HCT116 (cell line): ENCODE measurements at regions not wholly inside any gene's neighbourhood (a gene's known extent, or its start where the extent isn't known, plus 50 kb on each side); places are given as distances from the start of the nearest gene placed in this dataset.

ENCODE experiments used
- ATAC-seq: fragments of 200-7000 bp; cut with Tn5 transposase; 2 replicates; pipeline ENCODE4 v1.9.1; 2020; ENCODE audit warnings: mild to moderate bottlenecking, moderate library complexity
- BruUV-seq: library from RNA; stranded (reverse); fragments of 400-500 nt; replicated peaks from 2 replicates; lab custom pipeline; 2021; lab: Mats Ljungman, UMichigan
- CTCF ChIA-PET: fragments of 300-600 bp; sonication (Branson Sonifier 250); formaldehyde crosslinking; loops from one replicate; lab custom pipeline; 2021; ENCODE audit warnings: antibody characterized with exemption; lab: Charles Lee
- POLR2A ChIA-PET: fragments of 300-600, 350-600 bp; sonication (Branson Sonifier 250); formaldehyde crosslinking; loops from one replicate; lab custom pipeline; 2021; ENCODE audit warnings: antibody characterized with exemption; lab: Charles Lee
- RAD21 ChIA-PET, 2 experiments: fragments of 300-600 bp; sonication (Branson Sonifier 250); formaldehyde crosslinking; loops; one replicate each; lab custom pipeline; 2023; ENCODE audit warnings: low total read pairs in 2 of 2; ENCODE audit not compliant: uncharacterized antibody in 2 of 2, unreplicated experiment in 2 of 2, low non-redundant PET in 1 of 2; lab: Charles Lee
- DNase-seq: peaks from one replicate; pipeline ENCODE4 v3.0.0-alpha.2; 2010; ENCODE audit warnings: low read depth, low spot score
- H2AFZ ChIP-seq: fragments of 200-600 bp; shearing (Covaris generic), sonication (generic); 2 replicates; pipeline ENCODE4 v1.6.1; 2017; ENCODE audit warnings: low read depth, mixed run types, mixed read lengths, antibody characterized with exemption, low read length; ENCODE audit not compliant: poor library complexity, severe bottlenecking
- H3K27ac ChIP-seq: 2 replicates; pipeline ENCODE4 v1.5.1; 2012; ENCODE audit warnings: low read depth, low read length
- H3K27me3 ChIP-seq: fragments of 200-600 bp; sonication (generic); 2 replicates; pipeline ENCODE4 v1.6.1; 2016; ENCODE audit warnings: mixed run types, low read length, mixed read lengths; ENCODE audit not compliant: insufficient read depth
- H3K36me3 ChIP-seq, 2 experiments: fragments of 200-500 bp in 1 of 2; fragments of 200-600 bp in 1 of 2; sonication (Bioruptor generic) in 1 of 2; sonication (generic) in 1 of 2; 2 replicates each; pipeline versions ENCODE4 v1.5.1 to v1.6.1; 2014 to 2016; ENCODE audit warnings: low read length in 2 of 2, inconsistent platforms in 1 of 2, mixed read lengths in 1 of 2, mixed run types in 1 of 2; ENCODE audit not compliant: insufficient read depth in 2 of 2, control insufficient read depth in 1 of 2
- H3K4me1 ChIP-seq, 2 experiments: fragments of 200-600 bp in 1 of 2; sonication (generic) in 1 of 2; 2 replicates each; pipeline versions ENCODE4 v1.5.1 to v1.6.1; 2012 to 2017; ENCODE audit warnings: low read length in 2 of 2, inconsistent platforms in 1 of 2, mild to moderate bottlenecking in 1 of 2, mixed read lengths in 1 of 2, mixed run types in 1 of 2, moderate library complexity in 1 of 2; ENCODE audit not compliant: insufficient read depth in 2 of 2, control insufficient read depth in 1 of 2
- H3K4me2 ChIP-seq: fragments of 200-600 bp; sonication (generic); 2 replicates; pipeline ENCODE4 v1.6.1; 2017; ENCODE audit warnings: mixed run types, low read length, mixed read lengths
- H3K4me3 ChIP-seq, 2 experiments: fragments of 200-600 bp in 1 of 2; sonication (generic) in 1 of 2; replicated peaks in 1 of 2; 2 replicates each; pipeline ENCODE4 v1.5.1; 2011 to 2016; ENCODE audit warnings: low read length in 2 of 2, control low read depth in 1 of 2, low read depth in 1 of 2, mild to moderate bottlenecking in 1 of 2, mixed read lengths in 1 of 2, mixed run types in 1 of 2
- H3K79me2 ChIP-seq: fragments of 200-600 bp; sonication (generic); 2 replicates; pipeline ENCODE4 v1.6.1; 2017; ENCODE audit warnings: mild to moderate bottlenecking, mixed run types, low read length, moderate library complexity, mixed read lengths; ENCODE audit not compliant: insufficient read depth
- H3K9ac ChIP-seq: fragments of 200-600 bp; sonication (generic); 2 replicates; pipeline ENCODE4 v1.6.1; 2016; ENCODE audit warnings: low read length, mixed read lengths
- H3K9me2 ChIP-seq: fragments of 200-600 bp; sonication (generic), shearing (Covaris generic); 2 replicates; pipeline ENCODE4 v1.6.1; 2017; ENCODE audit warnings: mixed run types, mild to moderate bottlenecking, moderate library complexity; ENCODE audit not compliant: insufficient read depth
- H3K9me3 ChIP-seq, 2 experiments: fragments of 200-500 bp in 1 of 2; fragments of 200-600 bp in 1 of 2; sonication (Bioruptor generic) in 1 of 2; sonication (generic) in 1 of 2; 2 replicates each; pipeline ENCODE4 v1.6.1; 2014 to 2017; ENCODE audit warnings: low read length in 2 of 2, mixed read lengths in 2 of 2, inconsistent platforms in 1 of 2, low read depth in 1 of 2, mild to moderate bottlenecking in 1 of 2, mixed run types in 1 of 2, moderate library complexity in 1 of 2; ENCODE audit not compliant: control insufficient read depth in 1 of 2, insufficient read depth in 1 of 2
- H4K20me1 ChIP-seq: fragments of 200-600 bp; sonication (generic), shearing (Covaris generic); 2 replicates; pipeline ENCODE4 v1.6.1; 2017; ENCODE audit warnings: mixed run types, mild to moderate bottlenecking, moderate library complexity; ENCODE audit not compliant: insufficient read depth
- FOSL1 ChIP-seq: IDR thresholded peaks from 2 replicates; pipeline ENCODE4 v1.6.1; 2012; ENCODE audit warnings: low read depth
- JUND ChIP-seq: IDR thresholded peaks from 2 replicates; pipeline ENCODE4 v1.6.1; 2012
- ZNF274 ChIP-seq: fragments of 200-500 bp; sonication (Bioruptor generic); IDR thresholded peaks from 2 replicates; pipeline ENCODE4 v1.6.1; 2014; ENCODE audit warnings: mild to moderate bottlenecking, low read depth, low read length, inconsistent platforms
- intact Hi-C: fragments of 100-400 bp; cut with micrococcal nuclease; formaldehyde crosslinking; loops from 2 replicates; pipeline ENCODE4 v1.10.0; 2022

DNA sequence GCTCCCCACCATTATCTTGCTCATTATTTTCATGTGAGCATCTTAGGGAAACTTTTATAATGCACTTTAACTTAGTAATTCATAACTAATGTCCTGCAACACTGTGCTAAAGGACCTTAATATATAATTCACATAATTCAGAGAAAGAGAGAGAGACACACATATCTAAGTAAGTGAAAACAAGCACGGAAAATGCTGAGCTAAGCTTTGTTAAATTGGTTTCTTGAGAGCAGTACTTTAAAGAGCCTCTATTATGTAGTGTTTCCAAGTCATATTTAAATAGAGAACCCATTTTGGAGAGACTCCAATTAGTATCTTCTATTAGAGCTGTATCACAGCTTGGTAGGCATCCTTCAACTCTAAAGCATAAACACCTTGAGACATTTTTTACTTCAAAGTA, 354.1 kb upstream of the SOX14 start:
- DNase-seq: no peak
- ATAC-seq: no peak
- ChIA-PET RAD21 (no interaction called here), POLR2A (no interaction called here)
- Histone ChIP-seq H3K9ac (no peak overlapping the region), H3K4me2 (no peak overlapping the region), H3K36me3 (no peaks in the 10 kb centered on the region), H2AFZ (no peak overlapping the region), H4K20me1 (no peaks in the 10 kb centered on the region), H3K27ac (no peak overlapping the region)
- intact Hi-C loops: no loop called here
- TF ChIP-seq ZNF274 (no peak), JUND (no peak)
- TF ChIP-seq, all 23 proteins: peak for 0
- Histone ChIP-seq H3K4me3 (no peak overlapping the region), H3K9me2 (no peaks in the 10 kb centered on the region), H3K4me1 (no peaks in the 10 kb centered on the region), H3K79me2 (no peaks in the 10 kb centered on the region), H3K27me3 (no peaks in the 10 kb centered on the region), H3K9me3 (no peaks in the 10 kb centered on the region)
- no TSS peak for BruUV-seq
- CTCF ChIA-PET: no interaction called here

DNA sequence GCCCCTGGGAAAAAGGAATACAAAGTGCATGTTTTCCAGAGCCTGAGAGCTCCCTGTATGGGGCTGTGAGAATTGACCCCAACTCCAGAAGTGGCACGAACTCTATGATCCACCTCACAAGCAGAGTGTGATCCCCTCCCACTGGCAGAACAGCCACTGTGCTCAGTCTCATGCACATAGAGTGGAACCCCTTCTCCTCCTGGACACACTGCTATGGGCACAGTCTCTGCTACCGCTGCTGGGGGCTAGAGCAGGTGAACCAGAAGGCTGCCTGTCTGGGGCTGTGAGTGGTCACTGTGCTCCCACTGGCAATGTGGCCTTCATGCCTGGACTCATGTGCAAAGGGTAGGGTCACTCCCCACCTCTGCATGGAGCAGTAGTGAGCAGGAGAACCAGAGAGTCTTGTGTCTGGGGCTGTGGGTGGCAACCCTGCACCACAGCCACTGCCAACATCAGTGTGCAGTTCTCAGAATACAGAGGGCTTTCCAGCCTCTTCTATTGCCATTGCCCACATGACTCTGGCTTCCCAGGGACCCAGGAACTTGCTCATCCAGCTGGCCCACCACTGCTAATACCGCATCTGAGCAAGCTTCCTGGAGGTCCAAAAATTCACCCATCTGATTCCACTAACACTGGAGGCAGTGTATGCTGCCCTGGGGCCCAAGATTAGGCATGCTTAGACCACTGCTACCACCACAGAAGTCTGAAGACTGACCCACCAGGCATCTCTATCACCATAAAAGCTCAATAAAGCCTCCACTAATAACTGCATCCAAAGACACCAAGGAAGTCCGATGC, 343.7 kb upstream of the SOX14 start:
- intact Hi-C loops: no loop called here
- CTCF ChIA-PET: no interaction called here
- no TSS peak for BruUV-seq

More for the DNA sequence above, 343.7 kb upstream of the SOX14 start:
- no peaks in the 10 kb centered on the region for H3K9me2 ChIP-seq
- no peaks in the 10 kb centered on the region for H4K20me1 ChIP-seq
- no peak overlapping the region for H3K9ac ChIP-seq
- H2AFZ ChIP-seq: no peak overlapping the region
- no peaks in the 10 kb centered on the region for H3K79me2 ChIP-seq
- no peaks in the 10 kb centered on the region for H3K27me3 ChIP-seq
- no peaks in the 10 kb centered on the region for H3K4me1 ChIP-seq
- ATAC-seq: no peak
- H3K4me2 ChIP-seq: no peak overlapping the region
- TF ChIP-seq FOSL1: no peak
- DNase-seq: no peak
- RAD21 ChIA-PET: no interaction called here
- no peaks in the 10 kb centered on the region for H3K9me3 ChIP-seq
- POLR2A ChIA-PET: no interaction called here
- no peak overlapping the region for H3K27ac ChIP-seq
- H3K4me3 ChIP-seq: no peak overlapping the region
- no peaks in the 10 kb centered on the region for H3K36me3 ChIP-seq
